ENCODE measurements at regions not wholly inside any gene's neighbourhood (a gene's known extent, or its start where the extent isn't known, plus 50 kb on each side); places are given as distances from the start of the nearest gene placed in this dataset.

DNA sequence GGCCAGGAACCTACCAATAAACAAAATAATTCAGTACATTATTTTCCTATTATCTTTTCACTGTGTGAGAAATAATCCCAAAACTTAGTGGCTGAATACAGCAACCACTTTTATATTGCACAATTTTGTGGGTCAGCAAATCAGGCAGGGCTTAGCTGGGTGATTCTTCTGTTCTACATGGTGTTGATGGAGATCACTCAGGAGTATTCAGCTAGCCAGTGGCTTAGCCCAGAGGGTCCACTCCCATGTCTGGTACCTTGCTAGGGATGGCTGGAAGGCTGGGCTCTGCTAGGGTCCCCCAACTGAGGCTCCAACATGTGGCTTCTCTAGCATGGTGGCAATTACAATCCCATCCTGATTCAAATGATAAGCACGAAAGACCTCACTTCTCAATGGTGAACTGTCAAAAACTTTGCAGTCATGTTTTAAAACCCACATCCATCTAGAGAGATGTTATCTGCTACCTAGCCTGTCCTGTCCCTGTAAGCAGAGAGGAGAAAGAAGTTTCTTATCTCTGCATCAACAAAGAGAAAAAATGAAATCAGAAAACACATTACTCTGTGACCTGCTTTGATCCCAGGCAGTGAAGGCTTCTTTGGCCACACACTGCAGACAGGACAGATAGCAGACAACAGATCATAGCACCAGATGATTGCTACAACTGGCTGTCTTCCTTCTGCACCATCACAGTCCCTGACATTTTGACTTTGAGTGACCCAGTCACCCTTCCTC is 51.0 kb upstream of the MYL2 start (continued):
- TF ChIP-seq, protein P1, sequence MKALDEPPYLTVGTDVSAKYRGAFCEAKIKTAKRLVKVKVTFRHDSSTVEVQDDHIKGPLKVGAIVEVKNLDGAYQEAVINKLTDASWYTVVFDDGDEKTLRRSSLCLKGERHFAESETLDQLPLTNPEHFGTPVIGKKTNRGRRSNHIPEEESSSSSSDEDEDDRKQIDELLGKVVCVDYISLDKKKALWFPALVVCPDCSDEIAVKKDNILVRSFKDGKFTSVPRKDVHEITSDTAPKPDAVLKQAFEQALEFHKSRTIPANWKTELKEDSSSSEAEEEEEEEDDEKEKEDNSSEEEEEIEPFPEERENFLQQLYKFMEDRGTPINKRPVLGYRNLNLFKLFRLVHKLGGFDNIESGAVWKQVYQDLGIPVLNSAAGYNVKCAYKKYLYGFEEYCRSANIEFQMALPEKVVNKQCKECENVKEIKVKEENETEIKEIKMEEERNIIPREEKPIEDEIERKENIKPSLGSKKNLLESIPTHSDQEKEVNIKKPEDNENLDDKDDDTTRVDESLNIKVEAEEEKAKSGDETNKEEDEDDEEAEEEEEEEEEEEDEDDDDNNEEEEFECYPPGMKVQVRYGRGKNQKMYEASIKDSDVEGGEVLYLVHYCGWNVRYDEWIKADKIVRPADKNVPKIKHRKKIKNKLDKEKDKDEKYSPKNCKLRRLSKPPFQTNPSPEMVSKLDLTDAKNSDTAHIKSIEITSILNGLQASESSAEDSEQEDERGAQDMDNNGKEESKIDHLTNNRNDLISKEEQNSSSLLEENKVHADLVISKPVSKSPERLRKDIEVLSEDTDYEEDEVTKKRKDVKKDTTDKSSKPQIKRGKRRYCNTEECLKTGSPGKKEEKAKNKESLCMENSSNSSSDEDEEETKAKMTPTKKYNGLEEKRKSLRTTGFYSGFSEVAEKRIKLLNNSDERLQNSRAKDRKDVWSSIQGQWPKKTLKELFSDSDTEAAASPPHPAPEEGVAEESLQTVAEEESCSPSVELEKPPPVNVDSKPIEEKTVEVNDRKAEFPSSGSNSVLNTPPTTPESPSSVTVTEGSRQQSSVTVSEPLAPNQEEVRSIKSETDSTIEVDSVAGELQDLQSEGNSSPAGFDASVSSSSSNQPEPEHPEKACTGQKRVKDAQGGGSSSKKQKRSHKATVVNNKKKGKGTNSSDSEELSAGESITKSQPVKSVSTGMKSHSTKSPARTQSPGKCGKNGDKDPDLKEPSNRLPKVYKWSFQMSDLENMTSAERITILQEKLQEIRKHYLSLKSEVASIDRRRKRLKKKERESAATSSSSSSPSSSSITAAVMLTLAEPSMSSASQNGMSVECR (CRISPR knock-in tag; IDR thresholded peaks at IDR 0.05; ENCODE audit: borderline replicate concordance), result no peak
- TF ChIP-seq FOXP1 (CRISPR knock-in tag; IDR thresholded peaks at IDR 0.05; ENCODE audit: borderline replicate concordance) (no peak), NR2C2 (CRISPR knock-in tag; IDR thresholded peaks at IDR 0.05) (no peak), ZNF671 (CRISPR knock-in tag; IDR thresholded peaks at IDR 0.05) (no peak), TCF7 (CRISPR knock-in tag; IDR thresholded peaks at IDR 0.05; ENCODE audit: low read depth) (no peak), ZBTB21 (CRISPR knock-in tag; IDR thresholded peaks at IDR 0.05; ENCODE audit: borderline replicate concordance) (no peak), EMX1 (CRISPR knock-in tag; IDR thresholded peaks at IDR 0.05) (no peak), SP1 (CRISPR knock-in tag; conservative IDR thresholded peaks at IDR 0.05) (no peak)
- TF ChIP-seq, protein P2, sequence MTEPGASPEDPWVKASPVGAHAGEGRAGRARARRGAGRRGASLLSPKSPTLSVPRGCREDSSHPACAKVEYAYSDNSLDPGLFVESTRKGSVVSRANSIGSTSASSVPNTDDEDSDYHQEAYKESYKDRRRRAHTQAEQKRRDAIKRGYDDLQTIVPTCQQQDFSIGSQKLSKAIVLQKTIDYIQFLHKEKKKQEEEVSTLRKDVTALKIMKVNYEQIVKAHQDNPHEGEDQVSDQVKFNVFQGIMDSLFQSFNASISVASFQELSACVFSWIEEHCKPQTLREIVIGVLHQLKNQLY (CRISPR knock-in tag; IDR thresholded peaks at IDR 0.05), result no peak

Small RNA genes in the stretch of these regions (microRNA-seq; reads per million reads assigned to microRNA genes)
- gene MIR6760 (ENCODE audit: borderline number of aligned reads), result 1.0 reads per million
